Fibroblast of skin of back (primary cell): ENCODE measurements at regions not wholly inside any gene's neighbourhood (a gene's known extent, or its start where the extent isn't known, plus 50 kb on each side); places are given as distances from the start of the nearest gene placed in this dataset.
A peak's percentile ranks its signal among the peaks of the same experiment; 100 is the strongest.
"Not testable (repeated sequence)": the region's sequence is repeated elsewhere in the genome, so short reads cannot be mapped to it uniquely, and the experiment has no call there.

ENCODE experiments used
- DNase-seq: peaks from one replicate; pipeline ENCODE4 v3.0.0-alpha.2; 2013

GRCh38 chr1:53399370-53400133 is 59.6 kb upstream of the DMRTB1 start:
- not testable (repeated sequence) for DNase-seq

GRCh38 chr1:53400761-53401674 is 58.2 kb upstream of the DMRTB1 start:
- peak; percentile 30 for DNase-seq

GRCh38 chr1:53401813-53402745 is 57.1 kb upstream of the DMRTB1 start:
- DNase-seq: no peak

GRCh38 chr1:53402891-53403655 is 56.1 kb upstream of the DMRTB1 start:
- DNase-seq: no peak

GRCh38 chr1:53405737-53406136 is 53.5 kb upstream of the DMRTB1 start:
- DNase-seq: no peak

- DNase-seq: no peak
Measured at GRCh38 chr1:53406551-53407235, 52.5 kb upstream of the DMRTB1 start.

- peak; percentile 26 for DNase-seq
Measured at GRCh38 chr1:53408013-53408754, 51.0 kb upstream of the DMRTB1 start.

GRCh38 chr1:53408755-53409129 is 50.5 kb upstream of the DMRTB1 start:
- DNase-seq: no peak

GRCh38 chr1:53409233-53409632 is 50.0 kb upstream of the DMRTB1 start:
- DNase-seq: no peak
